ENCODE measurements at regions not wholly inside any gene's neighbourhood (a gene's known extent, or its start where the extent isn't known, plus 50 kb on each side); places are given as distances from the start of the nearest gene placed in this dataset.
A peak's percentile ranks its signal among the peaks of the same experiment; 100 is the strongest.

DNA sequence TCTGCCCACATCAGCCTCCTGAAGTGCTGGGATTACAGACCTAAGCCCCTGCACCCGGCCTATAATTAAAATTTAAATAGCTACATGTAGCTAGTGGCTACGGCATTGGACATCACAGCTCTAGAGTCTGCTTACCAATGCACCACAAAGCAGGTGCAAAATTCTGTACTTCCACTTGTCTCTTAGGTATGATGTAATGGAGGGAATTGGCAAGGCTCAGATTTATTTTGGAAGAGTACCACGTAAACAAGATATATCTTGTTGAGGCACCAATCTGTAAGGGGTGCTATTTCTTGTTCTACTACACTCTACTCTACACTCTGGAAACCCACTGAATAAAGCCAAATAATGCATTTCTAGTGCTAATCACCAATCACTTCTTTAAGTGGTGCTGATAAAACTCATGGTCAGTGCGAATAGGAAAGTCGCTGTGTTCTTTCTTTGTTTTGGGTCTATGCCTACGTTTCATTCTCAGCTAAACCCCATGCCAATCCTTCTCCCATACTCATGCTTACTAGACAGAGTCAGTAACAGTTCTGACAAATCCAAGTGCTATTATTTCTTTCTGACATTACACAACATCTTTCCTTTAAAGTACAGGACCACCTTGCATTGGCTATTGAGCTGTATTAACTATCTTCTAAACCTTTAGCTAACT is 92.3 kb downstream of the GC start:
- DNase-seq (ENCODE audit: low read depth), result no peak

GRCh38 chr4:71689822-71690221 is 94.1 kb downstream of the GC start:
- peak; percentile 19 for DNase-seq (ENCODE audit: low read depth)

GRCh38 chr4:71687056-71687455 is 96.8 kb downstream of the GC start:
- DNase-seq (ENCODE audit: low read depth), result no peak

DNA sequence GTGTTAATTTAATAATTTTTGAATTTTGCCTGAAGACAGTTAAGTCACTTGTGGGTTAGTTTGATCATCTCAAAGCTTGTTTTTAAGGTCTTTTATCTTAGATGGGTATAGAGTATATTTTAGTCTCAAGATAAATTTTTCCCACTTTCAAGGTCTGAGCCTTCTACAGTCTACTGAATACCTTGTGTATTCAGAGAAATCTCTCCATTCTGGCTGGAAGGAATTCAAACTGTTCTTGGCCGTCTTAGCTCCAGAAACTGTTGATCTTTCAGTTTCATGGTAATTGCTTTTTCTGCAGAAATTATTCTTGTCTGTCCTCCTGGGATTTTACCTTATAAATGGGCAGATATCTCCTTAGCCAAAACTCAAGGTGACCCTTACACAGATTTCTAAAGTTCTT is 97.9 kb downstream of the GC start:
- no peak for DNase-seq (ENCODE audit: low read depth)

DNA sequence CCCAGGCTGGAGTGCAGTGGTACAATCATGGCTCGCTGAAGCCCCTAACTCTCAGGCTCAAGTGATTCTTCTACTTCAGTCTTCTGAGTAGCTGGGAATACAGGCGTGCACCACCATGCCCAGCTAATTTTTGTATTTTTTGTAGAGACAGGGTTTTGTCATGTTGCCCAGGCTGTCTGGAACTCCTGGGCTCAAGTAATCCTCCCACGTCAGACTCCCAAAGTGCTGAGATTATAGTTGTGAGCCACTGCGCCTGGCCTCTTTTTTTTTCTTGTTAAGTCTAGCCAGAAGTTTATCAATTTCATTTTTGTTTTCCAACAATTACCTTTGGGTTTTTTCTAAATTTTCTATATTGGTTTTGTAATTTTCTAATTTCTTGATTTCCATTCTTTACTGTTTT is 100.6 kb downstream of the GC start:
- DNase-seq (ENCODE audit: low read depth), result no peak

DNA sequence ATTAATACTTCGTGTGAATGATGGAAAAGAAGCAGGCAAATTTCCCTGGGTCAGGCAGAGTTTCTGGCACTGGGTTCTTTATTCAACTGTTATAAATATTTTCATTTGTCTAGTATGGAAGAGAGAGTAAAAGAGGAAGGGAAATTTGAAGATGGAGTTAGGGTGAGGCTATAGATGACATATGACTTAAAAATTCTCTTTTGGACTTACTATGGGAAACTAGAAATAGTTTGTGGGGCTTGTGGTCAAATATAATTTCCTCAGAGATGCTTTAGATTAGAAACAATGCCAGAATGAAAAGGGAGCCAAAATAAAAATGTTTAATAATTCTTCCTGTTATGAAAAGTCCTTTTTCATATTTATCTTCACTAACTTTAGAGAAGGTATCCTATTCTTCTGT is 103.2 kb downstream of the GC start:
- DNase-seq (ENCODE audit: low read depth), result peak; percentile 22

DNA sequence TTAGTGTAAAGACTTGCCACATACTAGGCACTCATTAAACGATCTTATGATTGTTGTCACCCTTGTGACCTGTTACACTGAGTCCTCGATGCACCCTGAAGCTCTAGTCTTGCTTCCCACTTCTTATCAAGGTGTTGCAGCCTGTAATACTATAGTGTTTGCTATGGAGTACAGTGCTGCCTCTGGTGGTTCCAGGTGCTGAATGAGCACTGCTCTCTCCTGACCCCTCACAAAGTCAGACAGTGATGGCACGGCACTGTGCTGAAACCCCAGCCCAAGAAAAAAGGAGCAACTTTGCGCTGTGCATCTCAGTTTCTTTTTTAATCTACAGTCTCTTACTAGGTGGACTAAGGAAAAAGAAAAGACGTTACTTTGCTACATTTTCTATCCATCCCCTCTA is 106.3 kb downstream of the GC start:
- no peak for DNase-seq (ENCODE audit: low read depth)

- DNase-seq (ENCODE audit: low read depth), result no peak
These were observed 114.6 kb downstream of the GC start for GRCh38 chr4:71669291-71669690.

GRCh38 chr4:71665358-71665757 is 118.5 kb downstream of the GC start:
- DNase-seq (ENCODE audit: low read depth), result no peak

GRCh38 chr4:71664366-71664765 is 119.5 kb downstream of the GC start:
- no peak for DNase-seq (ENCODE audit: low read depth)

GRCh38 chr4:71663780-71664179 is 120.1 kb downstream of the GC start:
- no peak for DNase-seq (ENCODE audit: low read depth)

- DNase-seq (ENCODE audit: low read depth), result no peak
These were observed 123.9 kb downstream of the GC start for GRCh38 chr4:71659979-71660378.

- no peak for DNase-seq (ENCODE audit: low read depth)
These were observed 135.0 kb downstream of the GC start for GRCh38 chr4:71648923-71649322.

DNA sequence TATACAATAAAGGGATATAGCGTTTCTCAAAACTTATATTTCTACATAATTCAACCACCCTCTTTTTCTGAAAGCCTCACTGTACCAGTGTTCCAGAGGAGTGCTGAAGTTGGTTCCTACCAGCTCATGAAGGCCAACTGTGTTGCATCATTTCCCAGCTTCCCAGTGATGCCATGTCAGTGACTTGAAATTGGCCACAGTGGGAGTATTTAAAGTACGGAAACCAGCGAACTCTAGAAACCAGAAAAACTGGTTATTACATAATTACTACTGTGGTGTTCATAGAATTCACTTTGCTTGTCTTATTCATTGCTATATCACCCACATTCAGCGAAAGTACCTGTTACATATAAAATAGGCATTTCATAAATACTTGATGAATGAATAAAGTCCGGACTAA is 135.4 kb downstream of the GC start:
- no peak for DNase-seq (ENCODE audit: low read depth)

GRCh38 chr4:71639380-71639779 is 144.5 kb downstream of the GC start:
- no peak for DNase-seq (ENCODE audit: low read depth)

- DNase-seq (ENCODE audit: low read depth), result no peak
These were observed 148.6 kb downstream of the GC start for GRCh38 chr4:71635139-71635748.

DNA sequence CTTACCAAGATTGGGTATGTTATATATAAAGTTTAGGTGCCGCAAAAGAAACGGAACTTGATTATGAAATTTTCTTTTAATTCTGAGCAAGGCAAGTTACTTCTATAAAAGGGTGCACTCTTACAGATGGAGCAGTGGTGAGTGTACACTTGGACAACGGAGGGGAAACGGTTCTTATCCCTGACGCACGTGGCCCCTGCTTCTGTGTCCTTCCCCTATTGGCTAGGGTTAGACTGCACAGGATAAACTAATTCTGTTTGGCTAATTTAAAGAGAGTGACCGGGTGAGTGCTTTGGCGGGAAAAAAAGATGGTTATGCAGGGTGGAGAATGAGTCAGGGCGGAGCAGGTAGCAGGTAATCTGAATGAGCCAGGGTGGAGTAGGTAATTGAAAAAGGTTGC is 149.5 kb downstream of the GC start:
- no peak for DNase-seq (ENCODE audit: low read depth)

GRCh38 chr4:71630803-71631202 is 153.1 kb downstream of the GC start:
- DNase-seq (ENCODE audit: low read depth), result no peak

DNA sequence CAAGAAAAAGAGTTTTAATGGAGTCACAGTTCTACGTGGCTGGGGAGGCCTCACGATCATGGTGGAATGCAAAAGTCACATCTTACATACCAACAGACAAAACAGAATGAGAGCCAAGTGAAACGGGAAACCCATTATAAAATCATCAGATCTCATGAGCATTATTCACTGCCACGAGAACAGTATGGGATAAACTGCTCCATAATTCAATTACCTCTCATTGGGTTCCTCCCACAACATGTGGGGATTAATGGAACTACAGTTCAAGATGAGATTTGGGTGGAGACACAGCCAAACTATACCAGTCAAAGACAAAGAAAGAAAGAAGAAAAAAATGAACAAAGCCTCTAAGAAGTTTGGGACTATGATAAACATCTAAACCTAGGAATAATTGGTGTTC is 158.9 kb downstream of the GC start:
- no peak for DNase-seq (ENCODE audit: low read depth)

Measured in HS-27A (cell line).